K562 (cell line): ENCODE measurements at regions not wholly inside any gene's neighbourhood (a gene's known extent, or its start where the extent isn't known, plus 50 kb on each side); places are given as distances from the start of the nearest gene placed in this dataset.

Source experiments
- CEBPB ChIP-seq: fragments of 450-650 bp; IDR thresholded peaks from 2 replicates; pipeline ENCODE4 v1.6.1; 2016; ENCODE audit warnings: missing genetic modification characterization, missing compliant biosample characterization
- CTCF ChIP-seq, 3 experiments: IDR thresholded peaks in 2 of 3; conservative IDR thresholded peaks in 1 of 3; 2 replicates each; pipeline ENCODE4 v1.5.1; 2011 to 2012; ENCODE audit warnings: low read length in 3 of 3, mild to moderate bottlenecking in 3 of 3, control low read depth in 2 of 3, improper control_type of control experiment in 1 of 3, inconsistent platforms in 1 of 3, low read depth in 1 of 3, mixed read lengths in 1 of 3, moderate library complexity in 1 of 3; ENCODE audit not compliant: insufficient read depth in 2 of 3
- GATAD2A ChIP-seq: fragments of 450-650 bp; IDR thresholded peaks from 2 replicates; pipeline ENCODE4 v1.6.1; 2017
- ILK ChIP-seq: fragments of 450-650 bp; IDR thresholded peaks from 2 replicates; pipeline ENCODE4 v1.6.1; 2016; ENCODE audit warnings: missing genetic modification characterization, low read depth, mild to moderate bottlenecking, missing compliant biosample characterization, moderate library complexity, borderline replicate concordance
- POLR2AphosphoS5 ChIP-seq: IDR thresholded peaks from 2 replicates; pipeline ENCODE4 v1.6.1; 2011; ENCODE audit warnings: mild to moderate bottlenecking, low read depth, low read length, moderate library complexity; ENCODE audit not compliant: control insufficient read depth, insufficient read depth
- PURB ChIP-seq: sonication (generic); formaldehyde crosslinking; IDR thresholded peaks from 2 replicates; pipeline ENCODE4 v1.9.0; 2021; ENCODE audit warnings: low read depth, mild to moderate bottlenecking, missing genetic modification reagents
- SOX6 ChIP-seq: fragments of 450-650 bp; IDR thresholded peaks from 2 replicates; pipeline ENCODE4 v1.6.1; 2014; ENCODE audit warnings: mild to moderate bottlenecking
- TF ChIP-seq, protein P1 (sequence below): fragments of 250-450 bp; sonication (Bioruptor Pico); IDR thresholded peaks from 2 replicates; pipeline ENCODE4 v1.5.0; 2022; ENCODE audit warnings: mild to moderate bottlenecking

- TF ChIP-seq SOX6 (no peak), PURB (CRISPR knock-in tag) (no peak), CTCF (IDR thresholded peaks at IDR 0.05 in 2 of 3, conservative IDR thresholded peaks at IDR 0.05 in 1 of 3; ENCODE audit: insufficient read depth in 2 of 3, low read depth in 1 of 3, low read length in 3 of 3) (no peak), ILK (no peak), GATAD2A (no peak), POLR2AphosphoS5 (no peak), CEBPB (tag) (no peak)
- TF ChIP-seq, protein P1, sequence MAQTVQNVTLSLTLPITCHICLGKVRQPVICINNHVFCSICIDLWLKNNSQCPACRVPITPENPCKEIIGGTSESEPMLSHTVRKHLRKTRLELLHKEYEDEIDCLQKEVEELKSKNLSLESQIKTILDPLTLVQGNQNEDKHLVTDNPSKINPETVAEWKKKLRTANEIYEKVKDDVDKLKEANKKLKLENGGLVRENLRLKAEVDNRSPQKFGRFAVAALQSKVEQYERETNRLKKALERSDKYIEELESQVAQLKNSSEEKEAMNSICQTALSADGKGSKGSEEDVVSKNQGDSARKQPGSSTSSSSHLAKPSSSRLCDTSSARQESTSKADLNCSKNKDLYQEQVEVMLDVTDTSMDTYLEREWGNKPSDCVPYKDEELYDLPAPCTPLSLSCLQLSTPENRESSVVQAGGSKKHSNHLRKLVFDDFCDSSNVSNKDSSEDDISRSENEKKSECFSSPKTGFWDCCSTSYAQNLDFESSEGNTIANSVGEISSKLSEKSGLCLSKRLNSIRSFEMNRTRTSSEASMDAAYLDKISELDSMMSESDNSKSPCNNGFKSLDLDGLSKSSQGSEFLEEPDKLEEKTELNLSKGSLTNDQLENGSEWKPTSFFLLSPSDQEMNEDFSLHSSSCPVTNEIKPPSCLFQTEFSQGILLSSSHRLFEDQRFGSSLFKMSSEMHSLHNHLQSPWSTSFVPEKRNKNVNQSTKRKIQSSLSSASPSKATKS (CRISPR knock-in tag): no peak
These were observed 122.6 kb upstream of the VCX3B start for GRCh38 chrX:8341814-8342590.
